Endothelial cell of umbilical vein (primary cell): ENCODE measurements at regions not wholly inside any gene's neighbourhood (a gene's known extent, or its start where the extent isn't known, plus 50 kb on each side); places are given as distances from the start of the nearest gene placed in this dataset.

ENCODE experiments used
- BruUV-seq: library from RNA; stranded (reverse); fragments of 400-500 nt; replicated peaks from 2 replicates; lab custom pipeline; 2021; lab: Mats Ljungman, UMichigan
- CTCF ChIA-PET: fragments of 300-600, 350-600 bp; sonication (Branson Sonifier 250); formaldehyde crosslinking; loops from one replicate; lab custom pipeline; 2021; ENCODE audit warnings: antibody characterized with exemption, inconsistent platforms; lab: Charles Lee
- POLR2A ChIA-PET: fragments of 300-600, 350-600 bp; sonication (Branson Sonifier 250); formaldehyde crosslinking; loops from one replicate; lab custom pipeline; 2021; ENCODE audit warnings: antibody characterized with exemption, inconsistent platforms; lab: Charles Lee
- DNase-seq: peaks from one replicate; pipeline ENCODE4 v3.0.0-alpha.2; 2011; ENCODE audit warnings: low read depth, low spot score
- FAIRE-seq: peaks from 2 replicates; lab custom pipeline; 2011; peaks lifted over from hg19 to GRCh38; lab: Jason Lieb, UNC
- H2AFZ ChIP-seq: 2 replicates; pipeline ENCODE4 v1.6.0; 2012; ENCODE audit warnings: low read depth, low read length, control low read depth, inconsistent platforms
- H3K27ac ChIP-seq: 2 replicates; pipeline ENCODE4 v1.5.1; 2011; ENCODE audit warnings: low read depth, mild to moderate bottlenecking, control low read depth, low read length, moderate library complexity; ENCODE audit not compliant: insufficient read depth
- H3K27me3 ChIP-seq, 2 experiments: 2 replicates each; pipeline versions ENCODE4 v1.6.0 to v1.6.1; 2011; ENCODE audit warnings: low read length in 2 of 2, mixed read lengths in 1 of 2; ENCODE audit not compliant: control insufficient read depth in 2 of 2, insufficient read depth in 2 of 2
- H3K36me3 ChIP-seq, 2 experiments: 2 replicates in 1 of 2; 3 replicates in 1 of 2; pipeline ENCODE4 v1.5.1; 2011; ENCODE audit warnings: low read length in 2 of 2, mild to moderate bottlenecking in 1 of 2, moderate library complexity in 1 of 2; ENCODE audit not compliant: control insufficient read depth in 2 of 2, insufficient read depth in 2 of 2; ENCODE audit errors: extremely low read depth in 1 of 2
- H3K4me1 ChIP-seq: 3 replicates; pipeline ENCODE4 v1.5.1; 2011; ENCODE audit warnings: mild to moderate bottlenecking, low read length; ENCODE audit not compliant: control insufficient read depth, insufficient read depth; ENCODE audit errors: extremely low read depth
- H3K4me2 ChIP-seq: 2 replicates; pipeline ENCODE4 v1.6.1; 2011; ENCODE audit warnings: low read length, control low read depth, mixed read lengths; ENCODE audit not compliant: insufficient read depth
- H3K4me3 ChIP-seq, 3 experiments: fragments of 200-600 bp in 1 of 3; sonication (generic), shearing (Covaris generic) in 1 of 3; replicated peaks in 1 of 3; 2 replicates each; pipeline ENCODE4 v1.5.1; 2011 to 2016; ENCODE audit warnings: control low read depth in 3 of 3, low read length in 3 of 3, mild to moderate bottlenecking in 2 of 3, inconsistent platforms in 1 of 3, low read depth in 1 of 3, moderate library complexity in 1 of 3; ENCODE audit not compliant: insufficient read depth in 1 of 3
- H3K79me2 ChIP-seq: 2 replicates; pipeline ENCODE4 v1.6.0; 2012; ENCODE audit warnings: low read length, inconsistent platforms; ENCODE audit not compliant: control insufficient read depth, insufficient read depth
- H3K9ac ChIP-seq: replicated peaks from 2 replicates; pipeline ENCODE3; 2011; ENCODE audit warnings: low read length, control low read depth; ENCODE audit not compliant: insufficient read depth; ENCODE audit errors: extremely low read depth
- H3K9me1 ChIP-seq: replicated peaks from 3 replicates; pipeline ENCODE4 v1.6.0; 2011; ENCODE audit warnings: mild to moderate bottlenecking, low read length; ENCODE audit not compliant: control insufficient read depth, insufficient read depth; ENCODE audit errors: extremely low read depth
- H3K9me3 ChIP-seq: replicated peaks from 2 replicates; pipeline ENCODE4 v1.5.1; 2012; ENCODE audit warnings: low read length, inconsistent platforms; ENCODE audit not compliant: control insufficient read depth, insufficient read depth
- H4K20me1 ChIP-seq: replicated peaks from 2 replicates; pipeline ENCODE3; 2011; ENCODE audit warnings: mild to moderate bottlenecking, low read length; ENCODE audit not compliant: control insufficient read depth, insufficient read depth; ENCODE audit errors: extremely low read depth
- CTCF ChIP-seq, 2 donors: IDR thresholded peaks; 1 replicate in 1 of 2; 2 replicates in 1 of 2; pipeline ENCODE4 v1.5.1; 2011; ENCODE audit warnings: low read length in 2 of 2, mild to moderate bottlenecking in 2 of 2, moderate library complexity in 2 of 2, control low read depth in 1 of 2, inconsistent platforms in 1 of 2, low read depth in 1 of 2; ENCODE audit not compliant: insufficient read depth in 1 of 2; ENCODE audit errors: extremely low read depth in 1 of 2
- EZH2 ChIP-seq: IDR thresholded peaks from 2 replicates; pipeline ENCODE4 v1.6.1; 2012; ENCODE audit warnings: borderline replicate concordance, low read depth, mild to moderate bottlenecking, moderate library complexity, low read length, inconsistent platforms; ENCODE audit not compliant: severe bottlenecking
- FOS ChIP-seq: IDR thresholded peaks from 2 replicates; pipeline ENCODE4 v1.6.1; 2011; ENCODE audit warnings: mild to moderate bottlenecking, low read length, moderate library complexity, borderline replicate concordance; ENCODE audit not compliant: insufficient read depth
- GATA2 ChIP-seq: IDR thresholded peaks from 2 replicates; pipeline ENCODE4 v1.7.0; 2011; ENCODE audit warnings: low read depth, mild to moderate bottlenecking, moderate library complexity, mixed read lengths, low read length; ENCODE audit not compliant: insufficient read length, insufficient read depth
- JUN ChIP-seq: IDR thresholded peaks from 2 replicates; pipeline ENCODE4 v1.6.1; 2011; ENCODE audit warnings: borderline replicate concordance, low read depth; ENCODE audit not compliant: insufficient read length, insufficient read depth
- MAX ChIP-seq: IDR thresholded peaks from 2 replicates; pipeline ENCODE4 v1.6.1; 2011; ENCODE audit not compliant: insufficient read depth, insufficient read length
- MYC ChIP-seq: IDR thresholded peaks from one replicate; pipeline ENCODE4 v1.6.1; 2011; ENCODE audit warnings: mild to moderate bottlenecking, low read depth, low read length
- POLR2A ChIP-seq: IDR thresholded peaks from 2 replicates; pipeline ENCODE4 v1.6.1; 2012; ENCODE audit warnings: low read depth, mild to moderate bottlenecking, control low read depth, low read length
- POLR2AphosphoS5 ChIP-seq: IDR thresholded peaks from 2 replicates; pipeline ENCODE4 v1.6.1; 2012; ENCODE audit warnings: low read depth, mild to moderate bottlenecking, control low read depth, low read length, moderate library complexity; ENCODE audit not compliant: insufficient read depth
- dilution Hi-C: fragments of 300-500 bp; cut with MboI; formaldehyde crosslinking; loops from one replicate; pipeline ENCODE4 v1.15.0; 2019; ENCODE audit warnings: low sequenced_read_pairs; ENCODE audit not compliant: extremely low pct_ligation_motif_present
- intact Hi-C: fragments of 100-400 bp; cut with micrococcal nuclease; formaldehyde crosslinking; loops from one replicate; pipeline ENCODE4 v1.10.0; 2022

- no peak for DNase-seq
These were observed 209.9 kb downstream of the COL4A1 start for GRCh38 chr13:110097013-110097412.

More at GRCh38 chr13:110097013-110097412, 209.9 kb downstream of the COL4A1 start:
- no peaks in the 10 kb centered on the region for H3K36me3 ChIP-seq
- no peaks in the 10 kb centered on the region for H4K20me1 ChIP-seq
- no peak overlapping the region for H2AFZ ChIP-seq
- dilution Hi-C loops = no loop called here
- ChIA-PET CTCF (no interaction called here), POLR2A (no interaction called here)
- no peak overlapping the region for H3K4me3 ChIP-seq
- no peaks in the 10 kb centered on the region for H3K9me1 ChIP-seq
- H3K79me2 ChIP-seq = no peaks in the 10 kb centered on the region
- H3K4me1 ChIP-seq = no peaks in the 10 kb centered on the region
- TF ChIP-seq FOS (no peak), EZH2 (no peak), CTCF (IDR thresholded peaks at IDR 0.05; ENCODE audit: extremely low read depth in 1 of 2, insufficient read depth in 1 of 2, low read depth in 1 of 2, low read length in 2 of 2) (no peak), MAX (no peak), POLR2AphosphoS5 (no peak), JUN (no peak), MYC (no peak), GATA2 (no peak), POLR2A (no peak)
- H3K27ac ChIP-seq = no peak overlapping the region
- intact Hi-C loops = no loop called here
- BruUV-seq = no TSS peak
- H3K9me3 ChIP-seq = no peaks in the 10 kb centered on the region
- H3K27me3 ChIP-seq = no peaks in the 10 kb centered on the region
- H3K9ac ChIP-seq = no peak overlapping the region
- no peak overlapping the region for H3K4me2 ChIP-seq
- FAIRE-seq = no peak
